ENCODE measurements at regions not wholly inside any gene's neighbourhood (a gene's known extent, or its start where the extent isn't known, plus 50 kb on each side); places are given as distances from the start of the nearest gene placed in this dataset.

DNA sequence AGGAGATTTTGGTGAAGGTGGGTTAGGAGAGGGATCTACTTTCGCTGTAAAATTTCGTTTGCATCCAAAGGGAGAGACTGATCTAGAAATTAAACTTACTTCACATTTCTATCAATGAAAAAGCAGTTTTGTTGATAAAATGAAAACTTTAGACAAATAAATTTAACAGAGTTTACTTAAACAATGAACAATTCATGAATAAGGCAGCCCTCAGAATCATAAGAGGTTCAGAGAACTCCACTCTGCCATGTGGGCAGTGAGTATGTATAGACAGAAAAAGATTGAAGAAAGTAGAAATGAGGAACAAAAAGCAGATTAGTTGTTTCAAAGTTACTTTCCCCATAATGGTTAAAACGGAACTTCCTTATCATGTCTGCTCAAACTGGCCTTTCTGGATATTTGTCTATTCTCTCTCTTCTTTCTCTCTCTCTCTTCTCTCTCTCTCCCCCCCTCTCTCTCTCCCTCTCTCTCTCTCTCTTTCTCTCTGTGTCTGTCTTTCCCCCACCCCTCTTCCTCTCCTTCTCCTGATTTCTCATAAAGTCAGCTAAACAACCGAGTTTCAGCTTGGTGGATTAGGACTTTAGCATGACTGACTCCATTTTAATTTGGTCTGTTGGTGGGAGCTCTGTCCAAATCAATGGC, 248.9 kb downstream of the TJP1 start:
- TF ChIP-seq, protein P1, sequence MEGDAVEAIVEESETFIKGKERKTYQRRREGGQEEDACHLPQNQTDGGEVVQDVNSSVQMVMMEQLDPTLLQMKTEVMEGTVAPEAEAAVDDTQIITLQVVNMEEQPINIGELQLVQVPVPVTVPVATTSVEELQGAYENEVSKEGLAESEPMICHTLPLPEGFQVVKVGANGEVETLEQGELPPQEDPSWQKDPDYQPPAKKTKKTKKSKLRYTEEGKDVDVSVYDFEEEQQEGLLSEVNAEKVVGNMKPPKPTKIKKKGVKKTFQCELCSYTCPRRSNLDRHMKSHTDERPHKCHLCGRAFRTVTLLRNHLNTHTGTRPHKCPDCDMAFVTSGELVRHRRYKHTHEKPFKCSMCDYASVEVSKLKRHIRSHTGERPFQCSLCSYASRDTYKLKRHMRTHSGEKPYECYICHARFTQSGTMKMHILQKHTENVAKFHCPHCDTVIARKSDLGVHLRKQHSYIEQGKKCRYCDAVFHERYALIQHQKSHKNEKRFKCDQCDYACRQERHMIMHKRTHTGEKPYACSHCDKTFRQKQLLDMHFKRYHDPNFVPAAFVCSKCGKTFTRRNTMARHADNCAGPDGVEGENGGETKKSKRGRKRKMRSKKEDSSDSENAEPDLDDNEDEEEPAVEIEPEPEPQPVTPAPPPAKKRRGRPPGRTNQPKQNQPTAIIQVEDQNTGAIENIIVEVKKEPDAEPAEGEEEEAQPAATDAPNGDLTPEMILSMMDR (conservative IDR thresholded peaks at IDR 0.05): no peak
- H3K27ac ChIP-seq: no peak overlapping the region

- H3K27ac ChIP-seq: peak overlapping the region; percentile 67
- TF ChIP-seq, protein P1 (conservative IDR thresholded peaks at IDR 0.05): no peak
Measured at GRCh38 chr15:29571792-29572431, 250.4 kb downstream of the TJP1 start.

DNA sequence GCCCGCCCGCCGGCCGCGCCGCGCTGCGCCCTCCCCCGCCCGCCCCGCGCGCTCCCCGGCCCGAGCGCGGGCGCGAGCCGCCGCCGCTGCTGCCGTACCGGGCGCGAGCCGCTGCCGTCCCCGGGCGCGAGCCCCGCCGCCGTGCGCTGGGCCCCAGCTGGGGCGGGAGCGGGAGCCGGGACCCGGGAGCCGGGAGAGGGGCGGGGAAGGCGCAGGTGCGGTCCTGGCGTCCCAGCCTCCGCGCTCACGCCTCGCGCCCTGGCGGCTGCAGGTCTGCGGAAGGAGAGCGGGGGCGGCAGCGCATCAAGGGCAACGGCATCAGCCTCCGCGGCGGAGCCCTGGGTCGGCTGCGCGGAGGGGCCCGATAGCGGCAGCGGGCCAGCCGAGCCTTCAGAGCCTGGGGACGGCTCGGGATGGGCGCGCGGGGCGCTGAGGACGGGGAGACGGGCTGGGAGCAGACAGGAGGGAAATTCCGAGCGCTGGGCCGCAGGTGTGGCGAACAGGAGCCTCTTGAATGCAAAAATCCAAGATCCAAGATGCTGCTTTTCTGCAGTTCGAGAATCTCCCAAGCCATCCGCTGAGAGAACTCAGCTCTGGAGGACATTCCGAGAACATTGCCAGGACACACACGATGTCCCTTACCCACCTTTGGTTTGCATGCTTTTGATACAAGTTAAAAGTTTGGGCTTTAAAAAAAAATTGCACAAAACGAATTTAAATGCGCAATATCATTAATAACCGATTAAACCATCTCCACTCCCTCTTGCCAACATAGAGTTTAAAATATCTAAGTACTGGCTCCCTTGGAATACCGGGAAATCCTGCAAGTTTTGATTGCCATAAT, 251.1 kb downstream of the TJP1 start:
- TF ChIP-seq, protein P1 (conservative IDR thresholded peaks at IDR 0.05): no peak
- H3K27ac ChIP-seq: peak overlapping the region; percentile 67

GRCh38 chr15:29570121-29570947, 251.9 kb downstream of the TJP1 start:
- TF ChIP-seq, protein P1 (conservative IDR thresholded peaks at IDR 0.05): 0 out of 2 replicates have a peak, but pooled peaks have one; percentile 5
- H3K27ac ChIP-seq: peak overlapping the region; percentile 58

GRCh38 chr15:29569533-29570092, 252.7 kb downstream of the TJP1 start:
- TF ChIP-seq, protein P1 (conservative IDR thresholded peaks at IDR 0.05): no peak
- H3K27ac ChIP-seq: peak overlapping the region; percentile 58

- H3K27ac ChIP-seq: peak overlapping the region; percentile 58; the same call in 1 of the 2 replicates
- TF ChIP-seq, protein P1 (conservative IDR thresholded peaks at IDR 0.05): peak; percentile 77
Measured at GRCh38 chr15:29568840-29569532, 253.3 kb downstream of the TJP1 start.

Measured in VCaP (cell line).